ENCODE measurements at regions not wholly inside any gene's neighbourhood (a gene's known extent, or its start where the extent isn't known, plus 50 kb on each side); places are given as distances from the start of the nearest gene placed in this dataset.

DNA sequence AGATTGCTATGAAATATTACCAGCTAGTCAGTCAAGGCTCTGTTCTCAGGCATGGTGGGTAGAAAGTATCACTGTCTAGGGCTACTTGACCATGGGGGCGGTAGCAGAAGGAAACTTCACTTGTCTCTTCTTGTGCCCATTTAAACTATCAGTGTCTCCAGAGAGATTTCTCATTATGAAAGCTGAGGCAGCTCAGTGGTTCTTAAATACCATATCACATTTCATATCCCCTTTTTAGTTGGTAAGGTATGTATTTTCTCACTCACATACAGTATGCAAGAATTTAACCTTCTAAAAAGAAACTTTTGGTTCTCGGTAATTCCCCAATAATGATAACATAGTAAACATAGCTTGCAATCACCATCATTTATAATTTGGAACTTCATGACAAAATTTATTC lies 1180.0 kb upstream of the TENM4 start:
- ChIA-PET POLR2A (ENCODE audit: partially characterized antibody) (no interaction called here), CTCF (ENCODE audit: partially characterized antibody) (no interaction called here)
- Mint-ChIP-seq H3K27me3 (no peaks in the 10 kb centered on the region), H3K9me3 (peaks cover 0 to 9% (median 3%) of the 10 kb centered on the region in 8 donors), H3K4me3 (no peak overlapping the region), H3K36me3 (no peaks in the 10 kb centered on the region), H3K27ac (no peak overlapping the region), H3K4me1 (no peaks in the 10 kb centered on the region)
- Histone ChIP-seq H3K27ac (ENCODE audit: low read depth, low read length) (no peak overlapping the region), H3K4me3 (ENCODE audit: low read length in 2 of 2) (no peak overlapping the region), H3K36me3 (ENCODE audit: insufficient read depth, low read length) (no peaks in the 10 kb centered on the region), H3K27me3 (ENCODE audit: insufficient read depth, low read length) (no peaks in the 10 kb centered on the region), H3K4me1 (ENCODE audit: insufficient read depth, low read length) (no peaks in the 10 kb centered on the region), H3K9me3 (ENCODE audit: control insufficient read depth in 1 of 2, low read length in 2 of 2) (no peaks in the 10 kb centered on the region)
- DNase-seq, result no peak
- intact Hi-C loops (cut with micrococcal nuclease), result no loop called here

DNA sequence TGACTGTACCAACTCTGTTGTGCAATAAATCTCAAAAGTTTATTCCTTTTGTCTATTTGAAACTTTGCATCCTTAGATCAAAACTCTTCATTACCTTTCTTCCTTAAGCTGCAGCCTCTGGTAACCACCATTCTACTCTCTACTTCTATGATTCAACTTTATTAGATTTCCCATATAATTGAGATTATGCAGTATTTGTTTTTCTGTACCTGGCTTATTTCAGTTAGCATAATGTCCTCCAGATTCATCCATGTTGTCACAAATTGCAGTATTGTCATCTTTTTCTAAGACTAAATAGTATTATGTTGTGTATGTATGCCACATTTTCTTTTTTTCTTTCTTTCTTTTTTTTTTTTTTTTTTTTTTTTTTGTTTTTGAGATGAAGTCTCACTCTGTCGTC lies 1176.3 kb upstream of the TENM4 start:
- peaks cover 0 to 15% (median 7%) of the 10 kb centered on the region in 8 donors for H3K9me3 Mint-ChIP-seq
- POLR2A ChIA-PET (ENCODE audit: partially characterized antibody), result no interaction called here
- H3K27ac Mint-ChIP-seq, result no peak overlapping the region

DNA sequence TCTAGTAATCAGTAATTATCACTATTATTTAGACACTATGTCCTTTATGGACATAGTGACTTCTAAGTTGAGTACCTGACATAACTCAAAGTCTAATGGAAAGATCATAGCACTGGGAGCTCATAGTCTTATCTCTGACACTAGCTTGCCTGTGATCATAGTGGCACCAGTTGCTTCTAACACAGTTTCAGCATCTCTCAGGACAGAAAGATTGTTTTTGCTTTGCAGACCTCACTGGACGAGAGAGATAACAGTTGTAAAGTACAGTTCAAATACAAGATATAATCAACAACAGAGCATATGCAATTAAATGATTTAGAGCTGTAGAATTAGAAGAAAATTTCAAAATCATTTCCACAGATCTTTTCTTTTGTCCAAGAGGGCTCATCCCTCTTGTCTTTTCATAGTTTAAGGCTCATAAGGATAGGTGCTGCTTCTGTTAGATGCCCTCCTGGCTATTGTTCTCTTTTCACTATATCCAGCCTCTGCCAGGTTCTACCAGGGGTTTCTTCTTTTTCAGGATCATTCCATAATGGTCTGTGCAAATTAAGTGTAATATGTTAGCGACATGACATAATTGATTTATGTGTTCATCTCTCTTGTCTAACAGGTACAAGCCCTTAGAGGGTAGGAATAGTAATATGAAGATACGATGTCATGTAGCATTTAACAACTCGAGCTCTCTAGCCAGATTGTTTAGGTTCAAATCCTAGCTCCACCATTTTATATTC lies 1175.4 kb upstream of the TENM4 start:
- POLR2A ChIA-PET (ENCODE audit: partially characterized antibody), result no interaction called here
- Histone ChIP-seq H3K9me3 (ENCODE audit: control insufficient read depth in 1 of 2, low read length in 2 of 2) (no peaks in the 10 kb centered on the region), H3K4me1 (ENCODE audit: insufficient read depth, low read length) (no peaks in the 10 kb centered on the region), H3K4me3 (ENCODE audit: low read length in 2 of 2) (no peak overlapping the region), H3K36me3 (ENCODE audit: insufficient read depth, low read length) (no peaks in the 10 kb centered on the region), H3K27ac (ENCODE audit: low read depth, low read length) (no peak overlapping the region), H3K27me3 (ENCODE audit: insufficient read depth, low read length) (no peaks in the 10 kb centered on the region)
- no peaks in the 10 kb centered on the region for H3K4me1 Mint-ChIP-seq
- CTCF ChIA-PET (ENCODE audit: partially characterized antibody), result no interaction called here
- peaks cover 0 to 15% (median 7%) of the 10 kb centered on the region in 8 donors for H3K9me3 Mint-ChIP-seq
- H3K36me3 Mint-ChIP-seq, result no peaks in the 10 kb centered on the region
- no peak for DNase-seq
- H3K27ac Mint-ChIP-seq, result no peak overlapping the region
- H3K4me3 Mint-ChIP-seq, result no peak overlapping the region
- H3K27me3 Mint-ChIP-seq, result no peaks in the 10 kb centered on the region
- intact Hi-C loops (cut with micrococcal nuclease), result no loop called here

More for the DNA sequence above, 1176.3 kb upstream of the TENM4 start:
- intact Hi-C loops (cut with micrococcal nuclease), result no loop called here
- Histone ChIP-seq H3K4me3 (ENCODE audit: low read length in 2 of 2) (no peak overlapping the region), H3K4me1 (ENCODE audit: insufficient read depth, low read length) (no peaks in the 10 kb centered on the region), H3K9me3 (ENCODE audit: control insufficient read depth in 1 of 2, low read length in 2 of 2) (no peaks in the 10 kb centered on the region), H3K27me3 (ENCODE audit: insufficient read depth, low read length) (no peaks in the 10 kb centered on the region), H3K36me3 (ENCODE audit: insufficient read depth, low read length) (no peaks in the 10 kb centered on the region), H3K27ac (ENCODE audit: low read depth, low read length) (no peak overlapping the region)
- Mint-ChIP-seq H3K36me3 (no peaks in the 10 kb centered on the region), H3K4me1 (no peaks in the 10 kb centered on the region), H3K4me3 (no peak overlapping the region), H3K27me3 (no peaks in the 10 kb centered on the region)
- CTCF ChIA-PET (ENCODE audit: partially characterized antibody), result no interaction called here
- DNase-seq, result no peak

DNA sequence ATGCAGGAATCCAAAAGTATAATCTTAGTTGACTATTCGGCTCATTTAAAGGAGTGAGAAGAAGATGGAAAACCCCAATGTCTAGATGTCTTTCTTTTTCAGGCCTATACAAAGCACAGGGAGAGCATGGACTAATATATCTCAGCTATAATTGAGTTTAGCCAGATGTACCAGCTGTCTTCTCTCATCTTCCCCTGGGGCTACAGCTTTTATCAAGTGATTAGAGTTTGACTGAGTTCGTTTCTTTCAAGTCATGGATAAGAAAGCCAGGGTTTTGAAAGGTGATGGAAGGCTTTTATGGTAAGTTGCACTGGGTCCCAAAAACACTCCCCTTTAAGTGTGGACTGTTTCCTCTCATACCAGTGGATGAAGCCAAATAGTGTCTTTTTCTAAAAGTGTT lies 1172.8 kb upstream of the TENM4 start:
- H3K27me3 ChIP-seq (ENCODE audit: insufficient read depth, low read length), result no peaks in the 10 kb centered on the region
- Mint-ChIP-seq H3K27ac (no peak overlapping the region), H3K4me1 (no peaks in the 10 kb centered on the region), H3K27me3 (no peaks in the 10 kb centered on the region), H3K4me3 (no peak overlapping the region), H3K9me3 (peaks cover 0 to 22% (median 11%) of the 10 kb centered on the region in 8 donors), H3K36me3 (no peaks in the 10 kb centered on the region)
- no peak overlapping the region for H3K27ac ChIP-seq (ENCODE audit: low read depth, low read length)
- no peaks in the 10 kb centered on the region for H3K4me1 ChIP-seq (ENCODE audit: insufficient read depth, low read length)
- ChIA-PET CTCF (ENCODE audit: partially characterized antibody) (no interaction called here), POLR2A (ENCODE audit: partially characterized antibody) (no interaction called here)
- H3K4me3 ChIP-seq (ENCODE audit: low read length in 2 of 2), result no peak overlapping the region
- DNase-seq, result no peak
- H3K9me3 ChIP-seq (ENCODE audit: control insufficient read depth in 1 of 2, low read length in 2 of 2), result no peaks in the 10 kb centered on the region
- no peaks in the 10 kb centered on the region for H3K36me3 ChIP-seq (ENCODE audit: insufficient read depth, low read length)
- intact Hi-C loops (cut with micrococcal nuclease), result no loop called here

DNA sequence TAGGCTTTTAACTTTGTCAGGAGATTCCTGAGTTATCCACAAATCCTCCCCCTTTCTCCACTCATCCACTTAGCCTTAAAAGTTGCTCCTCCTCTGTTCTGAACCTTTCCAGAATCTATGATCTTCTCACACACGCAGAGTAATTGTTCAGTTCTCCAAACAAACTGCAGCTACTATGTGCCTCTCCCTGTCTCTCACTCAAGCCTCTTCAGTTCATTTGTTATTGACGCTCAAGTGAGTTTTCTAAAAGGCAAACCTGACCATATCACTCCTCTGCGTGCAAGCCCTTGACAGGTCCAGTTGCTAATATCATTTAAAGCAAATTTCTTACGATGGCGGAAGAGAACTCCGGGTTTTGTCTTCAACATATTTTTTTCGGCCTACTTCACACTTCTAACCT lies 1169.7 kb upstream of the TENM4 start:
- Mint-ChIP-seq H3K27ac (no peak overlapping the region), H3K4me1 (no peaks in the 10 kb centered on the region), H3K36me3 (no peaks in the 10 kb centered on the region), H3K4me3 (no peak overlapping the region), H3K9me3 (peaks cover 0 to 22% (median 11%) of the 10 kb centered on the region in 8 donors), H3K27me3 (no peaks in the 10 kb centered on the region)
- no peaks in the 10 kb centered on the region for H3K9me3 ChIP-seq (ENCODE audit: control insufficient read depth in 1 of 2, low read length in 2 of 2)
- ChIA-PET POLR2A (ENCODE audit: partially characterized antibody) (no interaction called here), CTCF (ENCODE audit: partially characterized antibody) (no interaction called here)
- H3K4me1 ChIP-seq (ENCODE audit: insufficient read depth, low read length), result no peaks in the 10 kb centered on the region
- no peaks in the 10 kb centered on the region for H3K36me3 ChIP-seq (ENCODE audit: insufficient read depth, low read length)
- no peak for DNase-seq
- no peak overlapping the region for H3K27ac ChIP-seq (ENCODE audit: low read depth, low read length)
- no peaks in the 10 kb centered on the region for H3K27me3 ChIP-seq (ENCODE audit: insufficient read depth, low read length)
- no peak overlapping the region for H3K4me3 ChIP-seq (ENCODE audit: low read length in 2 of 2)
- intact Hi-C loops (cut with micrococcal nuclease), result no loop called here

DNA sequence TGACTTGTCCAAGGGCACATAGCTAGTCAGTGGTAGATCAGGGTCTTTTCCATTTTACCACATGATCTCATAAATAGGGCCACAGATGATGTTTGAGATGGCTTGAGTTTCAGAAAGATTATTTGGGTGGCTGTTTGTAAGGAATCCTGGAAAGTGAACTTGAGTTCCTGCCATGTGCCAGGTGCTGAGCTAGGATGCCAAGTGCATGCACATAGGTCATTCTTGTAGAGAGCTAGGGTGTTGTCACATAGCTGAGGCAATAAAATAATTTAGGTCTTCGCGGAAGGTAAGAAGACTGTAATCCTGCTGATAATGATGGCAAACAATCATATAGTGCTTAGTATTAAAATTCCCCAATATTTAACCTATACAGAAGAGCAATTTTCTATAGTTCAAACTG lies 1162.6 kb upstream of the TENM4 start:
- intact Hi-C loops (cut with micrococcal nuclease), result no loop called here
- Mint-ChIP-seq H3K4me3 (no peak overlapping the region), H3K36me3 (no peaks in the 10 kb centered on the region), H3K27me3 (no peaks in the 10 kb centered on the region), H3K4me1 (no peaks in the 10 kb centered on the region), H3K9me3 (peaks cover 0 to 21% (median 9%) of the 10 kb centered on the region in 8 donors), H3K27ac (no peak overlapping the region)
- CTCF ChIA-PET (ENCODE audit: partially characterized antibody), result no interaction called here
- Histone ChIP-seq H3K4me3 (ENCODE audit: low read length in 2 of 2) (no peak overlapping the region), H3K9me3 (ENCODE audit: control insufficient read depth in 1 of 2, low read length in 2 of 2) (peaks cover 0 to 3% of the 10 kb centered on the region in 2 donors), H3K4me1 (ENCODE audit: insufficient read depth, low read length) (no peaks in the 10 kb centered on the region), H3K27ac (ENCODE audit: low read depth, low read length) (no peak overlapping the region), H3K36me3 (ENCODE audit: insufficient read depth, low read length) (no peaks in the 10 kb centered on the region), H3K27me3 (ENCODE audit: insufficient read depth, low read length) (no peaks in the 10 kb centered on the region)
- DNase-seq, result no peak
- POLR2A ChIA-PET (ENCODE audit: partially characterized antibody), result no interaction called here

DNA sequence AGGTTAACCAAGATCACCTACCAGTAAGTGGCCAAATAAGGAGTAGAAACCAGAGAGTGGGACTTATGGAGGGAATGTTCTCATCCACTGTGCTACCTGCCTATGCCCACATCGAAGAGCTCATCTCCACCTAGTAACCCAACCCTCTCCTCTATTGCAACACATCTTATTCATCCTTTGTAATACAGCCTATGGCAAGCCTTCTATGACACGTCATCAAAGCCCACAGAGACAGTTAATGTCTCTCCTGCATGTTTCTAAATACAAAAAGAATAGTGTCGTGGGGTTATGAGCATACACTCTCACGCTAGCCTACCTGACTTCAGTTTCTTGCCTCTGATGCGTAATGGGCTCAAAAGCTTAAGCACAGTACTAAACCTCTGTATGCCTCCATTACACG lies 1158.1 kb upstream of the TENM4 start:
- Histone ChIP-seq H3K27me3 (ENCODE audit: insufficient read depth, low read length) (no peaks in the 10 kb centered on the region), H3K36me3 (ENCODE audit: insufficient read depth, low read length) (no peaks in the 10 kb centered on the region), H3K27ac (ENCODE audit: low read depth, low read length) (no peak overlapping the region), H3K9me3 (ENCODE audit: control insufficient read depth in 1 of 2, low read length in 2 of 2) (peaks cover 0 to 3% of the 10 kb centered on the region in 2 donors), H3K4me3 (ENCODE audit: low read length in 2 of 2) (no peak overlapping the region), H3K4me1 (ENCODE audit: insufficient read depth, low read length) (no peaks in the 10 kb centered on the region)
- POLR2A ChIA-PET (ENCODE audit: partially characterized antibody), result no interaction called here
- no peaks in the 10 kb centered on the region for H3K36me3 Mint-ChIP-seq
- H3K9me3 Mint-ChIP-seq, result peaks cover 0 to 27% (median 12%) of the 10 kb centered on the region in 8 donors
- CTCF ChIA-PET (ENCODE audit: partially characterized antibody), result no interaction called here
- no peak overlapping the region for H3K27ac Mint-ChIP-seq
- H3K27me3 Mint-ChIP-seq, result no peaks in the 10 kb centered on the region
- no peak overlapping the region for H3K4me3 Mint-ChIP-seq
- H3K4me1 Mint-ChIP-seq, result no peaks in the 10 kb centered on the region
- intact Hi-C loops (cut with micrococcal nuclease), result no loop called here
- no peak for DNase-seq

Data from CD4-positive, alpha-beta memory T cell (primary cell).